Suppressor macrophage treated with lipopolysaccharide for 1 hour (primary cell): ENCODE measurements at regions not wholly inside any gene's neighbourhood (a gene's known extent, or its start where the extent isn't known, plus 50 kb on each side); places are given as distances from the start of the nearest gene placed in this dataset.
"Not testable (repeated sequence)": the region's sequence is repeated elsewhere in the genome, so short reads cannot be mapped to it uniquely, and the experiment has no call there.

Source experiments
- DNase-seq, 3 donors: peaks; one replicate each; pipeline ENCODE4 v3.0.0-alpha.2; 2020 to 2022

DNA sequence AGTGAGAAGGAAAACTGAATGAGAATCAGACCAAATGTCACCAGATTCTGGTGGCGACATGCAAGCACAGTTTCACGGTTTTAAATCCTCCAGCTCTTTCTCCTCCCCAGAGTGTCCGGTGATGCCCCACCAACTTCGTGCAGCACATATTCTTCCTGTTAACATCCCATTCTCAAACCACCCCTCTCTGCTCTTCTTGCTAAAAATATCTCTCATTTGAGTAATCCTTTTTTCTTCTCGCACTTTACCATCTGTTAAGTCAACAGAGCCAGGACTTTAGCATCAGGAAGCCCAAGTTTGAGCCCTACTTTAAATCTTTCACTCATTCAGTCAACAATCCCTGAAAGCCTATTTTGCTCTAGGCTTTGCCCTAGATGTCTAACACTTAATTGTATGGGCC lies 68.2 kb upstream of the VGLL4 start:
- DNase-seq: no peak

DNA sequence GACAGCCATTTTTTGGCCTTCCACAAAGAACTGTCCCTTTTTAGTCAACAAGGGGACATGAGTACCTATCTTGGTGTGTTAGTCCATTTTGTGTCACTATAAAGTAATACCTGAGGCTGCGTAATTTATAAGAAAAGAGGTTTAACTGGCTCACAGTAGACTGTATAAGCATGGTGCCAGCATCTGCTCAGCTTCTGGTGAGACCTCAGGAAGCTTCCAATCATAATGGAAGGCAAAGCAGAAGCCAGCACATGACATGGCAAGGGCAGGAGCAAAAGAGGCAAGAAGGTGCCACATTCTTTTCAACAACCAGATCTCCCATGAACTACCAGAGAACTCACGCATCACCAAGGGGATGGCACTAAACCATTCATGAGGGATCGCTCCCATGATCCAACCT lies 66.1 kb upstream of the VGLL4 start:
- no peak for DNase-seq

DNA sequence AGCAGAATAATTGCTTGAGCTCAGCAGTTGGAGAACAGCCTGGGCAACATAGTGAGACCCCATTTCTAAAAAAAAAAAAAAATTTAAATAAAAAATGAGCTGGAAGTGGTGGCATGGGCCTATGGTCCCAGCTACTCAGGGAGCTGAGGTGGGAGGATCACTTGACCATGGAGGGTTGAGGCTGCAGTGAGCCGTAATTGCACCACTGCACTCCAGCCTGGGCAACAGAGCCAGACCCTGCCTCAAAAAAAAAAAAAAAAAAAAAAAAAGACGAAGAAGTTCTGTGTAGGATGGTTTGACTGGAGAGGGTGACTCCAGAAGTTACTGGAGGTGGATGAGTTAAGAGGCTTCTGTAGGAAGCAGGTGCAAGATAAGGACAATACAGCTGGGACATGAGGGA lies 63.4 kb upstream of the VGLL4 start:
- not testable (repeated sequence) for DNase-seq

DNA sequence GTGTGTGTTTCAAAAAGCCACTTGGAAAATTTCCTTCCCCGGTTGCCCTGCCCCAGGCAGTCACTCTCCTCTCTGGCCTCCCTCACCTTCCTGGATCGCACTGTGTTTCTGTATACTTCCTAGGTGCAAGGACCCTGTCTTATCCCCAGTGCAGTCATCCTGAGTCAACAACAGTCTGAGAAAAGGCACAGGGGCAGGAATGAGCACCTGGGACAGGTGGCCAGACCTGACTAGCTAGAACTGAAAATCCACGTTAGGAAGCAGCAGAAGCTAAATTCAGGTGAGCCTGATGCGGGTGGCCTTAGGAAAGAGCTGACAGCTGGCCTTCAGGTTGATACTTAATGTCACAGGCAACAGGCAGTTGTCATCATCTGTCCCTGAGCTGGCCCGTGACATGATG lies 62.9 kb upstream of the VGLL4 start:
- no peak for DNase-seq

DNA sequence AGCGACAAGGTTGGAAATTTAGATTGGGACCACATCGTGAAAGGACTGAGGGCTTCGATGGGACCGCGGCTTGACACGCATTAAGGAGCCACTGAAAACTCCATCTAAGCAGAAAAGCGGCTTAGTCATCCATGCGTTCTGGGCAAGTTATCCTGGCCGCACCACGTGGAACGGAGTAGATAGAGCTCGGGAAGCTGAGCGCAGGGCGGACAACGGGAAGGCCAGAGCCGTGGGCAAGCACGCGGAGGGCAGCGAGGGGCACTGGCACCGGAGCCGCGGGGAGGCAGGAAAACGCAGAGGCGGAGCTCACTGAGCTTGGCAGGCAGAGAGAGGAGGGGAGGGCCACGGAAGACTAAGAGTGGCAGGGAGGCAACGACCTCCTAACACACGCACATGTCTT lies 61.3 kb upstream of the VGLL4 start:
- peak in 1 of 3 donors; percentile 10 for DNase-seq

DNA sequence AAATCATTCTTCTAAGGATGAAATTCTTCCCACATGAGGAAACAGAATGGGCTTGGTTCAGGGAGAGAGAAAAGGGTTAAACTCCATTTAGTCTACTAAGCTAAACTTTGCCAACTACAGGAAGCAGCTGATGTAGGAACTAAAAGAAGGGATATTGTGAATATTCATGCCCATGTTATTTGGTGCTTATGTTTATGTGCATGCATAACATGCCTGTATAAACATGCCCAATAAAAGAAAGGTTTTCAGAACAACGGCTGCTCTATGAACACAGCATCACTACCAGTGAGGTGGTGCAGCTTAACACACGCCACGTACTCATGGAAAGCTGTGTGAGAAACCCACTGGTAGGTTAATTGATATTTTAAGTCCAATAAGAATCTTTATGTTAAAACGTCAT lies 59.4 kb upstream of the VGLL4 start:
- no peak for DNase-seq

DNA sequence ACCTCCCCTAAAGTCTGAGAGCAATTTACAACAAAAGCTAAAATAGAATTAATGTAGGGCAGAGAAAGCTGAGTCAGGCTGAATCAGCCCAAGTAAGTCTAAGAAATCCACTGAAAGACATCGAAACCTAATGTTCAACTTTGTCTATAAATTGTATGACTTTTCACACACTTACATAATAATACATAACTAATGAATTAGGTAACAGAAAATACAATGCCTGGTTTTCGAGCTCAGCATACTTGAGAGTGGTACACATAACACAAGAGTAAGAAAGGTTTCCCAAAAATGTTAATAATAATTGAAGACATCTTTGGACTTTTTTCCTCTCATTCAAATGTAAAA lies 55.3 kb upstream of the VGLL4 start:
- no peak for DNase-seq

DNA sequence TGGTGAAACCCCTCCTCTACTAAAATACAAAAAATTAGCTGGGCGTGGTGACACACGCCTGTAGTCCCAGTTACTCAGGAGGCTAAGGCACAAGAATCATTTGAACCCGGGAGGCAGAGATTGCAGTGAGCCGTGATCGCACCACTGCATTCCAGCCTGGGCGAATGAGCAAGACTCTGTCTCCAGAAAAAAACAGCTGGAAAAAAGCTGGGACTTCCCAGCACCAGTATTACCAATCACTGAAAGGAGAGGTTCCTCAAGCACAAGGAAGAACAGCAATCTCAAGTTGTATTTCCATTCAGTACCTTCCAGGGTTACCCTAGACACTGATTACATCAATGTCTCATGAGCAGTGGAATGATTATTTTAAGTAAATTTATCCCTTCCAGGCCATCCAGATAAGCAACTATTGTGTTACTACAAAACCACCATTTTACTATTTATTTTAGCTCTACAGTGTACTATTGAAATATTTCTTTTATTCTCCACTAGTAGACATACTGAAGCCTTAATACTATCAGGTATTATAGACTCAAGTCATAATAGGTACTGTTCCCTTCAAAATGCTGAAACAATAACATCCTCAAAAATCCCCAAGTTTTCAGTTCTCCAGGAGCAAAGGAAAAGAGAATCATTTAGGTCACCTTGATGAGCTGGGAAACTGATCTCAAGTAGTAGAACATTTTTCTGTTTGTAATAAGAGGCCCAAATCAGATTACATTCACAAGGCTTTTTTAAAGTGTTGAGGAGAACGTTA lies 54.8 kb upstream of the VGLL4 start:
- DNase-seq: no peak

DNA sequence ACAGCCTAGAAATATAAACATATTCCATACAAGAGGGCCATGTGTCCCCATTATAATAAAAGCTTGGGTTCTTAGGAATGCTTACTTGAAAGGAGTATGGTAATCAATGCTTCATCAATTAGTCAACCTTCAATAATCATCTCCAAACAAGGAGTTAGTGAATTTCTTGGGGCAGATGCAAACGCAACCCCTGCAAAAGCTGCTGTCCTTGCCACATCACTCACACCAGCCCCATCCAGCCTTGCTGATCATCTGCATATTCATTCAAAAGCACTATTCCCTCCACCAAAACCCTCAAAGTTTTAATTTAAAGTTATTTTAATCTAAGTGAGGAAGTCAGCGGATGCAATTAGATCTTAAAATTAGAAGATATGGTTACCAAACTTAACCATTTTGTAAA lies 54.0 kb upstream of the VGLL4 start:
- no peak for DNase-seq

DNA sequence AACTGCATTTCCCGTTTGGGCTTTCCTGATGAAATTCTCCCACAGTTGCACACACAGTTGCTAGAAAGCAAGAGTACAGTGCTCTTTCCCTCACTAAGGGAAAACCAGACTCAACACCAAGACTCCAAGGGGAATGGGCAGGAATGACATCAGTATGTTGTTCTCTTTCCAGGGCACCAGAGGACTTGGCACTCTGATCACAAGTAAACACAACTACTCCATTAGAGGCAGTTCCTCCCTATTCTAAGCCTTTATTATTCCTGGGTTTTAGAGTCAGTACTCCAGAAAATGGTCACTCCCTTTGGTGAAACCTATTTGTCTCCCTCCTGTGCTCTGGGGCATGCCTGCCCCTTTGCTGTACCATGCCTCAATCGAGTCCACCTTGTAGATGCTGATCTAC lies 52.3 kb upstream of the VGLL4 start:
- DNase-seq: no peak
